Cardiac fibroblast (primary cell): ENCODE measurements at regions not wholly inside any gene's neighbourhood (a gene's known extent, or its start where the extent isn't known, plus 50 kb on each side); places are given as distances from the start of the nearest gene placed in this dataset.

ENCODE experiments used
- DNase-seq, 2 donors: peaks; one replicate each; pipeline versions ENCODE4 v3.0.0 to v3.0.0-alpha.2; 2010; ENCODE audit warnings: low read depth in 2 of 2
- H3K4me3 ChIP-seq, 2 donors: replicated peaks in 1 of 2; 1 replicate in 1 of 2; 2 replicates in 1 of 2; pipeline ENCODE4 v1.5.1; 2011; ENCODE audit warnings: low read depth in 2 of 2, low read length in 2 of 2, mild to moderate bottlenecking in 2 of 2, moderate library complexity in 1 of 2
- TF ChIP-seq, protein P1 (sequence below): IDR thresholded peaks from one replicate; pipeline ENCODE4 v1.5.1; 2011; ENCODE audit warnings: low read depth, mild to moderate bottlenecking, low read length, inconsistent platforms

DNA sequence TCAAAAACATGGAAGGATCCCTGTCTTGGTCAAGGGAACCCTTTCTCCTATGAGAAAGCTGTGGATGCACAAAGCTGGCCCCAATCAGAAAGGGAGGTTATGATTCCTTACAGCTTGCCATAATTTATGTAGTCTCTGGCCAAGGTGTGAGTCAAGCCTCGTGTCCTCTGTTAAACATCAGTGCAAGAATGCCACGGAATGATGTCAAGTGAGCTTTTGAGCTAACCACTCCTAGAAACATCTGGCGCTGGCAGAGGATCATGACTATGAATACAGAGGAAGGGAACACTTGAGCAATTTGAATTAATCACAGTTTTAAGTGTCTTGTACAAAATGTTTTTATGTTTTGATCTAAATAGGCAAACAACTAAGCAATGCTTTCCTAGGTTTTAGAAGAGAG lies 51.5 kb upstream of the RAP2C start:
- TF ChIP-seq, protein P1, sequence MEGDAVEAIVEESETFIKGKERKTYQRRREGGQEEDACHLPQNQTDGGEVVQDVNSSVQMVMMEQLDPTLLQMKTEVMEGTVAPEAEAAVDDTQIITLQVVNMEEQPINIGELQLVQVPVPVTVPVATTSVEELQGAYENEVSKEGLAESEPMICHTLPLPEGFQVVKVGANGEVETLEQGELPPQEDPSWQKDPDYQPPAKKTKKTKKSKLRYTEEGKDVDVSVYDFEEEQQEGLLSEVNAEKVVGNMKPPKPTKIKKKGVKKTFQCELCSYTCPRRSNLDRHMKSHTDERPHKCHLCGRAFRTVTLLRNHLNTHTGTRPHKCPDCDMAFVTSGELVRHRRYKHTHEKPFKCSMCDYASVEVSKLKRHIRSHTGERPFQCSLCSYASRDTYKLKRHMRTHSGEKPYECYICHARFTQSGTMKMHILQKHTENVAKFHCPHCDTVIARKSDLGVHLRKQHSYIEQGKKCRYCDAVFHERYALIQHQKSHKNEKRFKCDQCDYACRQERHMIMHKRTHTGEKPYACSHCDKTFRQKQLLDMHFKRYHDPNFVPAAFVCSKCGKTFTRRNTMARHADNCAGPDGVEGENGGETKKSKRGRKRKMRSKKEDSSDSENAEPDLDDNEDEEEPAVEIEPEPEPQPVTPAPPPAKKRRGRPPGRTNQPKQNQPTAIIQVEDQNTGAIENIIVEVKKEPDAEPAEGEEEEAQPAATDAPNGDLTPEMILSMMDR, result no peak
- no peak overlapping the region for H3K4me3 ChIP-seq
- peak; percentile 86 to 96 for DNase-seq

DNA sequence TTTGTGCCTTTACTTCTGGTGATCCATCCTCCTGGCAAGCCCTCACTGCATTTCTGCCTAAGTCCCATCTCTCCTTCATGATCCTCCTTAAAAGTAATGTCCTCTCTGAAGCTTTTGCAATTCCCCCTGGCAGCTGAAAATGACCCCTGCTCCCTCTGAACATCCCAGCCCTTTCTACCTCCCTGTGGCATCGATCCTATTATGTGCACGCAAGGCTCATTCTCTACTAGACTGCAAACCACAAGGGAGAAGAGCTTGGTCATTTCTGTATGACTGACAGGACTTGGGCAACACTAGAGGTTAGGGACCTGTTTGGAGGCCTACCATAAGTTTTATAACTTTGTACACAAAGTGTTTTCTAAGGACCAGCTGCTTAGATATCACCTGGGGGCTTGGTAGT lies 50.8 kb upstream of the RAP2C start:
- no peak for DNase-seq
- TF ChIP-seq, protein P1, result no peak
- no peak overlapping the region for H3K4me3 ChIP-seq
